ENCODE measurements at regions not wholly inside any gene's neighbourhood (a gene's known extent, or its start where the extent isn't known, plus 50 kb on each side); places are given as distances from the start of the nearest gene placed in this dataset.

GRCh38 chr1:240672132-240672811, 60.3 kb upstream of the GREM2 start:
- H3K4me1 Mint-ChIP-seq (ENCODE audit: low read depth) = peaks cover 13% of the 10 kb centered on the region
- H3K27ac Mint-ChIP-seq = no peak overlapping the region
- no peaks in the 10 kb centered on the region; the same call in none of the 2 replicates for H3K27me3 Mint-ChIP-seq (ENCODE audit: insufficient read depth)
- 0 out of 2 replicates have a peak, but pooled peaks cover 3% of the 10 kb centered on the region for H3K9me3 Mint-ChIP-seq
- DNase-seq = no peak
- no peak overlapping the region for H3K4me3 Mint-ChIP-seq
- TF ChIP-seq, protein P1, sequence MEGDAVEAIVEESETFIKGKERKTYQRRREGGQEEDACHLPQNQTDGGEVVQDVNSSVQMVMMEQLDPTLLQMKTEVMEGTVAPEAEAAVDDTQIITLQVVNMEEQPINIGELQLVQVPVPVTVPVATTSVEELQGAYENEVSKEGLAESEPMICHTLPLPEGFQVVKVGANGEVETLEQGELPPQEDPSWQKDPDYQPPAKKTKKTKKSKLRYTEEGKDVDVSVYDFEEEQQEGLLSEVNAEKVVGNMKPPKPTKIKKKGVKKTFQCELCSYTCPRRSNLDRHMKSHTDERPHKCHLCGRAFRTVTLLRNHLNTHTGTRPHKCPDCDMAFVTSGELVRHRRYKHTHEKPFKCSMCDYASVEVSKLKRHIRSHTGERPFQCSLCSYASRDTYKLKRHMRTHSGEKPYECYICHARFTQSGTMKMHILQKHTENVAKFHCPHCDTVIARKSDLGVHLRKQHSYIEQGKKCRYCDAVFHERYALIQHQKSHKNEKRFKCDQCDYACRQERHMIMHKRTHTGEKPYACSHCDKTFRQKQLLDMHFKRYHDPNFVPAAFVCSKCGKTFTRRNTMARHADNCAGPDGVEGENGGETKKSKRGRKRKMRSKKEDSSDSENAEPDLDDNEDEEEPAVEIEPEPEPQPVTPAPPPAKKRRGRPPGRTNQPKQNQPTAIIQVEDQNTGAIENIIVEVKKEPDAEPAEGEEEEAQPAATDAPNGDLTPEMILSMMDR (IDR thresholded peaks at IDR 0.05) = no peak
- no peaks in the 10 kb centered on the region; the same call in 1 of the 2 replicates for H3K36me3 Mint-ChIP-seq (ENCODE audit: low read depth)

- Mint-ChIP-seq H3K4me1 (ENCODE audit: low read depth) (peaks cover 30% of the 10 kb centered on the region), H3K4me3 (no peak overlapping the region), H3K27ac (no peak overlapping the region), H3K27me3 (ENCODE audit: insufficient read depth) (peaks cover 2% of the 10 kb centered on the region; the same call in 1 of the 2 replicates), H3K36me3 (ENCODE audit: low read depth) (no peaks in the 10 kb centered on the region; the same call in 1 of the 2 replicates), H3K9me3 (no peaks in the 10 kb centered on the region)
- TF ChIP-seq, protein P1 (IDR thresholded peaks at IDR 0.05) = no peak
- DNase-seq = no peak
Measured at GRCh38 chr1:240667351-240667750, 55.4 kb upstream of the GREM2 start.

DNA sequence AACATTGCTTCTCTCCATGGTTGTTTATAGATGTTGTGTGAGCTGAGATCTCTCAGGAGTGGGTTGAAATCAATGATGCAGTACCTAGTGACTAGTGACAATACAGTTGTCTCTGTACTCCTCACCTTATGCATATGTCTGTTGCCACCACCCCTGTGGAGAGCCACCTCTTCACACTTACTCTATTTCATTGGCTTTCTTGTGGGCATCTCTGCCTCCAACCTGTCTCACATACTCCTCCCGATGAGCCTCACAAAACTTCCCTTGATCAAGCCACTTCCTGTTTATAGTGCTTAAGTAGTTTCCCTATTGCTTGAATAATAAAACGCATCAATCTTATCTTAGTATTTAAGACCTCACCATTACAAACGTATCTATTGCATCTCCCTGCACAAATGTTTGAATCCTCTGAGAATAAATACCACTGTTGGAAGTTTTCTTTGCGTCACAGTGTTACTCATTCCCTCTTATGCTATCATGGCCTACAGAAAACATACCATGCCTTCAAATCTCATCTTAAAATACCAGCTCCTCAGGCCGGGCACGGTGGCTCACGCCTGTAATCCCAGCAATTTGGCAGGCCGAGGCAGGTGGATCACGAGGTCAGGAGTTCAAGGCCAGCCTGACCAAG, 54.7 kb upstream of the GREM2 start:
- TF ChIP-seq, protein P1 (IDR thresholded peaks at IDR 0.05) = no peak
- no peak overlapping the region for H3K4me3 Mint-ChIP-seq
- H3K36me3 Mint-ChIP-seq (ENCODE audit: low read depth) = no peaks in the 10 kb centered on the region; the same call in 1 of the 2 replicates
- H3K27me3 Mint-ChIP-seq (ENCODE audit: insufficient read depth) = peaks cover 2% of the 10 kb centered on the region; the same call in 1 of the 2 replicates
- no peaks in the 10 kb centered on the region for H3K9me3 Mint-ChIP-seq
- DNase-seq = no peak
- no peak overlapping the region for H3K27ac Mint-ChIP-seq
- peaks cover 32% of the 10 kb centered on the region for H3K4me1 Mint-ChIP-seq (ENCODE audit: low read depth)

DNA sequence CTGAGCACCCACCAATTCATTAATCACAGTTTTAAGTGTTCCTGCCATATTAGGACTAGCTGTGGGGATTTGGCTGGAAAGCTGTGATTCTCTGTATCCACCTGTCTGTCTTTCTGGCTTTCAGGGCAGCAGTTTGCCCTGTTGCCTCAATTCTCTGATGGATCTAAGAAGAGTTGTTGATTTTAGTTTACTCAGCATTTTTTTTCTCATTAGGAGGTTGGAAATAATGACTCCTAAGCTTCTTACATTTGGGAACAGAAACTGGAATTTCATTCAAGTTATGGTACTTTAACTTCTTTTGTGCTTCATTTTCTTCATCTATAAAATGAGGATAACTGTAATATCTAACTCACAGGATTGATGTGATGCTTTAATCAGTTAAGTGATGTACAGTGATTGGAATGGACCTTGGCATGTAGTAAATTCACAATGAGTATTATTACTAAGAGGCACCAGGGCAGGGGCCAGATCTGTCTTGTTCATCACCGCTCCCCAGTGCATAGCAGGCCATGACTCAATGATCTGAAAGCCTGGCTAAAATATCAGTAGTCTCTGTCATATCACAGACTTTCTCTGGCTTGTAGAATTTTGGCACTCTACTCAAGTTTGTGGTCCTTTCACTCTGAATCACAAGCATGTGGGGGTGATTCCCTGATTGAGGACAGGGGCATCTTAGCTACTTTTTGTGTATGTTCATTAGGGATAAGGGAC, 51.4 kb upstream of the GREM2 start:
- DNase-seq = peak; percentile 79
- Mint-ChIP-seq H3K36me3 (ENCODE audit: low read depth) (no peaks in the 10 kb centered on the region), H3K27me3 (ENCODE audit: insufficient read depth) (peaks cover 5% of the 10 kb centered on the region; the same call in 1 of the 2 replicates), H3K9me3 (no peaks in the 10 kb centered on the region), H3K4me1 (ENCODE audit: low read depth) (peaks cover 47% of the 10 kb centered on the region), H3K27ac (peak overlapping the region; percentile 61), H3K4me3 (no peak overlapping the region)
- TF ChIP-seq, protein P1 (IDR thresholded peaks at IDR 0.05) = no peak
